ENCODE measurements at regions not wholly inside any gene's neighbourhood (a gene's known extent, or its start where the extent isn't known, plus 50 kb on each side); places are given as distances from the start of the nearest gene placed in this dataset.

DNA sequence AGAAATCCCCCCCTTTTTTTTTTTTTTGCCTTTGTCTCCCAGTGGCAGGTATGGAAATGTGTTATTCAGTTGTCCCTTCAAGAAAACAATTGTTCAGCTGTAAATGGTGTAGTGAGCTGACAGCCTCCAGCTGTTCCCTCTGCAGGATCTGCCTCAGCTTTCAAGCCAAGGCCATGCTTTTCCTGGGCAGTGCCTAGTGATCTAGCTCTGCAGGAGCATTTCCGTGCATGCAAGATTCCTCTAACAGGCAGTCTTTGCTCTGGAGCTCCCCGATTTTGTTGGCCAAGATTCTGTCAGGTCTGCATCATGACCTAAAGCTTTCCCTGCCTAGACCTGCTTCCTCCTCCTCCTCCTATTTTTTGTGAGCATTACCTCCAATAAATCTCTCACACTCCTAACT lies 300.7 kb upstream of the UBE2E3 start:
- TF ChIP-seq, protein P1, sequence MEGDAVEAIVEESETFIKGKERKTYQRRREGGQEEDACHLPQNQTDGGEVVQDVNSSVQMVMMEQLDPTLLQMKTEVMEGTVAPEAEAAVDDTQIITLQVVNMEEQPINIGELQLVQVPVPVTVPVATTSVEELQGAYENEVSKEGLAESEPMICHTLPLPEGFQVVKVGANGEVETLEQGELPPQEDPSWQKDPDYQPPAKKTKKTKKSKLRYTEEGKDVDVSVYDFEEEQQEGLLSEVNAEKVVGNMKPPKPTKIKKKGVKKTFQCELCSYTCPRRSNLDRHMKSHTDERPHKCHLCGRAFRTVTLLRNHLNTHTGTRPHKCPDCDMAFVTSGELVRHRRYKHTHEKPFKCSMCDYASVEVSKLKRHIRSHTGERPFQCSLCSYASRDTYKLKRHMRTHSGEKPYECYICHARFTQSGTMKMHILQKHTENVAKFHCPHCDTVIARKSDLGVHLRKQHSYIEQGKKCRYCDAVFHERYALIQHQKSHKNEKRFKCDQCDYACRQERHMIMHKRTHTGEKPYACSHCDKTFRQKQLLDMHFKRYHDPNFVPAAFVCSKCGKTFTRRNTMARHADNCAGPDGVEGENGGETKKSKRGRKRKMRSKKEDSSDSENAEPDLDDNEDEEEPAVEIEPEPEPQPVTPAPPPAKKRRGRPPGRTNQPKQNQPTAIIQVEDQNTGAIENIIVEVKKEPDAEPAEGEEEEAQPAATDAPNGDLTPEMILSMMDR (IDR thresholded peaks at IDR 0.05), result no peak
- no peak for TF ChIP-seq POLR2A (IDR thresholded peaks at IDR 0.05)
- TF ChIP-seq POLR2AphosphoS5 (IDR thresholded peaks at IDR 0.05), result no peak
- no peak for TF ChIP-seq EP300 (IDR thresholded peaks at IDR 0.05)
